K562 (cell line): ENCODE measurements at regions not wholly inside any gene's neighbourhood (a gene's known extent, or its start where the extent isn't known, plus 50 kb on each side); places are given as distances from the start of the nearest gene placed in this dataset.

Experiments used
- ATAC-seq: fragments of 200-7000 bp; cut with Tn5 transposase; 3 replicates; pipeline ENCODE4 v1.9.1; 2020; ENCODE audit warnings: moderate library complexity
- BruUV-seq: library from RNA; stranded (reverse); fragments of 400-500 nt; replicated peaks from 2 replicates; lab custom pipeline; 2021; lab: Mats Ljungman, UMichigan
- CTCF ChIA-PET: fragments of 300-600 bp; formaldehyde crosslinking; extraction: SDS; loops from one replicate; lab custom pipeline; 2021; ENCODE audit warnings: low intra/inter-chr PET ratio; lab: Yijun Ruan, JAX
- POLR2A ChIA-PET: fragments of 300-600, 350-650 bp; sonication (Branson Sonifier 250); formaldehyde crosslinking; extraction: SDS; loops from one replicate; lab custom pipeline; 2021; ENCODE audit warnings: antibody characterized with exemption, inconsistent platforms; lab: Yijun Ruan, JAX
- DNase-seq, 4 experiments: peaks; one replicate each; pipeline versions ENCODE4 v3.0.0 to v3.0.0-alpha.2; 2011 to 2018; ENCODE audit warnings: low spot score in 3 of 4, mixed read lengths in 3 of 4; ENCODE audit errors: extremely low read depth in 1 of 4
- FAIRE-seq: peaks from 2 replicates; lab custom pipeline; 2011; peaks lifted over from hg19 to GRCh38; lab: Jason Lieb, UNC
- H2AFZ ChIP-seq: 2 replicates; pipeline ENCODE4 v1.6.0; 2011; ENCODE audit warnings: low read depth, low read length, control low read depth, inconsistent platforms
- H3K27ac ChIP-seq: fragments of 200-600 bp; 3 replicates; pipeline ENCODE4 v1.8.0; 2011; ENCODE audit warnings: low read depth, mild to moderate bottlenecking, control low read depth, inconsistent platforms, low read length, moderate library complexity, mixed read lengths; ENCODE audit errors: extremely low read depth
- H3K27me3 ChIP-seq, 2 experiments: fragments of 300-600 bp in 1 of 2; 2 replicates in 1 of 2; 3 replicates in 1 of 2; pipeline versions ENCODE4 v1.6.0 to v1.8.0; 2011; ENCODE audit warnings: inconsistent platforms in 2 of 2, low read length in 2 of 2, mild to moderate bottlenecking in 1 of 2, mixed read lengths in 1 of 2, moderate library complexity in 1 of 2; ENCODE audit not compliant: control insufficient read depth in 2 of 2, insufficient read depth in 2 of 2
- H3K36me3 ChIP-seq: fragments of 300-600 bp; 3 replicates; pipeline ENCODE4 v1.8.0; 2011; ENCODE audit warnings: mild to moderate bottlenecking, low read length, inconsistent platforms; ENCODE audit not compliant: control insufficient read depth, insufficient read depth
- H3K4me1 ChIP-seq, 2 experiments: fragments of 200-600 bp in 1 of 2; replicated peaks in 1 of 2; 2 replicates in 1 of 2; 3 replicates in 1 of 2; pipeline versions ENCODE4 v1.5.1 to v1.8.0; 2011; ENCODE audit warnings: inconsistent platforms in 2 of 2, low read length in 2 of 2, mild to moderate bottlenecking in 1 of 2, mixed read lengths in 1 of 2, moderate library complexity in 1 of 2; ENCODE audit not compliant: control insufficient read depth in 2 of 2, insufficient read depth in 2 of 2
- H3K4me2 ChIP-seq: 2 replicates; pipeline ENCODE4 v1.6.1; 2011; ENCODE audit warnings: low read length, control low read depth, inconsistent platforms, mixed read lengths; ENCODE audit not compliant: insufficient read depth
- H3K4me3 ChIP-seq: fragments of 200-600 bp; sonication (generic), shearing (Covaris generic); 2 replicates; pipeline ENCODE4 v1.5.1; 2016; ENCODE audit warnings: control low read depth, inconsistent platforms
- H3K79me2 ChIP-seq: fragments of 200-600 bp; 3 replicates; pipeline ENCODE4 v1.8.0; 2011; ENCODE audit warnings: low read length, inconsistent platforms; ENCODE audit not compliant: control insufficient read depth, insufficient read depth
- H3K9ac ChIP-seq, 2 experiments: 2 replicates each; pipeline versions ENCODE4 v1.6.0 to v1.6.1; 2011; ENCODE audit warnings: low read depth in 2 of 2, low read length in 2 of 2, control low read depth in 1 of 2, inconsistent platforms in 1 of 2, mild to moderate bottlenecking in 1 of 2, mixed read lengths in 1 of 2; ENCODE audit not compliant: insufficient read depth in 1 of 2
- H3K9me1 ChIP-seq: one replicate; pipeline ENCODE4 v1.6.0; 2011; ENCODE audit warnings: inconsistent platforms, mild to moderate bottlenecking, low read length, moderate library complexity; ENCODE audit not compliant: control insufficient read depth, insufficient read depth
- H3K9me3 ChIP-seq: replicated peaks from 2 replicates; pipeline ENCODE4 v1.5.1; 2011; ENCODE audit warnings: low read depth, low read length, inconsistent platforms; ENCODE audit not compliant: control insufficient read depth, insufficient read depth
- H4K20me1 ChIP-seq: replicated peaks from 2 replicates; pipeline ENCODE4 v1.6.1; 2011; ENCODE audit warnings: low read length, inconsistent platforms, mixed read lengths; ENCODE audit not compliant: control insufficient read depth, insufficient read depth
- AFF4 ChIP-seq: sonication (generic); formaldehyde crosslinking; IDR thresholded peaks from 2 replicates; pipeline ENCODE4 v1.8.0; 2023; ENCODE audit warnings: mild to moderate bottlenecking, missing genetic modification reagents
- CCAR2 ChIP-seq: fragments of 200-400 bp; formaldehyde crosslinking; IDR thresholded peaks from 2 replicates; pipeline ENCODE4 v1.6.1; 2017; ENCODE audit warnings: mild to moderate bottlenecking, low read depth, low read length
- EP400 ChIP-seq: fragments of 450-650 bp; IDR thresholded peaks from 2 replicates; pipeline ENCODE4 v1.6.1; 2017; ENCODE audit warnings: antibody characterized with exemption, mild to moderate bottlenecking, moderate library complexity
- HEY1 ChIP-seq: fragments of 250-450 bp; sonication (Bioruptor Pico); IDR thresholded peaks from 2 replicates; pipeline ENCODE4 v1.5.0; 2020; ENCODE audit warnings: mild to moderate bottlenecking, moderate library complexity, borderline replicate concordance
- HLTF ChIP-seq: fragments of 450-650 bp; IDR thresholded peaks from 2 replicates; pipeline ENCODE4 v1.6.1; 2016
- JUN ChIP-seq, 2 experiments: sonication (generic) in 1 of 2; formaldehyde crosslinking in 1 of 2; IDR thresholded peaks; 2 replicates each; pipeline versions ENCODE4 v1.6.1 to v1.8.0; 2012 to 2022; ENCODE audit warnings: borderline replicate concordance in 2 of 2, mild to moderate bottlenecking in 2 of 2, improper control_type of control experiment in 1 of 2, low read depth in 1 of 2, low read length in 1 of 2, missing genetic modification reagents in 1 of 2
- MAFG ChIP-seq: fragments of 450-650 bp; conservative IDR thresholded peaks from 2 replicates; pipeline ENCODE4 v1.6.1; 2016; ENCODE audit warnings: missing genetic modification characterization, missing compliant biosample characterization
- NCOA6 ChIP-seq: fragments of 450-650 bp; IDR thresholded peaks from 2 replicates; pipeline ENCODE4 v1.6.1; 2017; ENCODE audit warnings: mild to moderate bottlenecking
- NFIX ChIP-seq: fragments of 250-450 bp; sonication (Bioruptor Pico); IDR thresholded peaks from 2 replicates; pipeline ENCODE4 v1.4.0; 2020; ENCODE audit warnings: low read depth, mild to moderate bottlenecking, moderate library complexity
- PHF20 ChIP-seq: fragments of 450-650 bp; IDR thresholded peaks from 2 replicates; pipeline ENCODE4 v1.6.1; 2018; ENCODE audit not compliant: partially characterized antibody
- ZNF282 ChIP-seq: sonication (generic); formaldehyde crosslinking; IDR thresholded peaks from 2 replicates; pipeline ENCODE4 v1.8.1; 2023; ENCODE audit warnings: missing genetic modification reagents
- WGBS: fragments of 100-300 bp; shearing (Covaris generic); methylation state at CpG from one replicate; pipeline ENCODE4 v1.1.6; 2016; ENCODE audit warnings: low coverage, mixed read lengths; ENCODE audit not compliant: insufficient coverage; ENCODE audit errors: missing lambda C conversion rate; 5-methylcytosine and 5-hydroxymethylcytosine counted together
- in situ Hi-C: fragments of 300-500 bp; cut with MboI; formaldehyde crosslinking; loops from 4 replicates; pipeline ENCODE4 v1.15.0; 2018; ENCODE audit warnings: inconsistent platforms, mixed read lengths
- intact Hi-C: fragments of 100-400 bp; cut with micrococcal nuclease; formaldehyde crosslinking; loops from 2 replicates; pipeline ENCODE4 v1.14.2; 2022
- TF ChIP-seq, protein P1 (sequence below): sonication (generic); formaldehyde crosslinking; IDR thresholded peaks from 2 replicates; pipeline ENCODE4 v1.9.0; 2022; ENCODE audit warnings: mild to moderate bottlenecking, missing genetic modification reagents
- TF ChIP-seq, protein P2 (sequence below): fragments of 150-350 bp; IDR thresholded peaks from 2 replicates; pipeline ENCODE4 v1.6.1; 2014; ENCODE audit warnings: low read depth, mild to moderate bottlenecking, low read length, borderline replicate concordance

DNA sequence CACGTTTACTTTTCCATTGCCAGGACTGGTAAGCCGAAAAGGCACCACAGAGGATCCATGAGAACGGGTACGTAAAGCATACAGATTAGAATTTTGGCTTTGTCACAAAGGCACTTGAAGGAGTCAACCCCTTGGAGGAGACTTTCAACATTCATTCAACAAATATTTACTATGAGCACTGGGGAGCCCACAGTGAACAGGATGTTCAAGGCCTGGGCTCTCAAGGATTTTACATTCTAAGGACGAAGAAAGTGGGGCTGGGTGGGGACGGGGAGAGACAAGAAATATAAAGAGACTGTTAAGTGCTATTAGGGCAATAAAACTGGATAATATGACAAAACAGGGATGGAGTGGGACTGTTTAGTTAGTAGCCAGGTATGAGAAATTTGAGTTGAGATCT is 66.0 kb downstream of the KLF4 start:
- in situ Hi-C loops (loop anchor here (10.0 kb wide), 2 partner anchors 1141 to 1341 kb away; no protein-coding TSS in a partner anchor), intact Hi-C loops (loop anchor here (2.0 to 5.0 kb wide), 2 partner anchors 849 to 1339 kb away; no protein-coding TSS in a partner anchor)
- Histone ChIP-seq H3K9me1 (no peaks in the 10 kb centered on the region), H3K36me3 (no peaks in the 10 kb centered on the region), H3K4me1 (peaks cover 0 to 7% of the 10 kb centered on the region in 2 experiments; a peak in 2 of 5 replicates), H3K27ac (no peak overlapping the region), H3K79me2 (no peaks in the 10 kb centered on the region), H3K9me3 (no peaks in the 10 kb centered on the region), H4K20me1 (peaks cover 7% of the 10 kb centered on the region; the same call in 1 of the 2 replicates), H3K4me2 (no peak overlapping the region), H3K9ac (no peak overlapping the region), H3K27me3 (peaks cover 3 to 27% of the 10 kb centered on the region in 2 experiments; a peak in 4 of 5 replicates), H2AFZ (no peak overlapping the region), H3K4me3 (no peak overlapping the region)
- DNase-seq (no peak), FAIRE-seq (no peak), ATAC-seq (no peak)
- ChIA-PET POLR2A (interaction anchor here (0.7 to 1.1 kb wide), 2 partner anchors 9 to 14 kb away, joined by 3 to 5 read pairs; no protein-coding TSS in a partner anchor), CTCF (no interaction called here)
- BruUV-seq = no TSS peak
- no peak for TF ChIP-seq ZNF282 (CRISPR knock-in tag)
- TF ChIP-seq AFF4 = no peak
- TF ChIP-seq CCAR2 = no peak
- TF ChIP-seq, protein P1, sequence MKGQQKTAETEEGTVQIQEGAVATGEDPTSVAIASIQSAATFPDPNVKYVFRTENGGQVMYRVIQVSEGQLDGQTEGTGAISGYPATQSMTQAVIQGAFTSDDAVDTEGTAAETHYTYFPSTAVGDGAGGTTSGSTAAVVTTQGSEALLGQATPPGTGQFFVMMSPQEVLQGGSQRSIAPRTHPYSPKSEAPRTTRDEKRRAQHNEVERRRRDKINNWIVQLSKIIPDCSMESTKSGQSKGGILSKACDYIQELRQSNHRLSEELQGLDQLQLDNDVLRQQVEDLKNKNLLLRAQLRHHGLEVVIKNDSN (CRISPR knock-in tag) = no peak
- TF ChIP-seq HEY1 (CRISPR knock-in tag) = no peak
- TF ChIP-seq NCOA6 = no peak
- TF ChIP-seq, protein P2, sequence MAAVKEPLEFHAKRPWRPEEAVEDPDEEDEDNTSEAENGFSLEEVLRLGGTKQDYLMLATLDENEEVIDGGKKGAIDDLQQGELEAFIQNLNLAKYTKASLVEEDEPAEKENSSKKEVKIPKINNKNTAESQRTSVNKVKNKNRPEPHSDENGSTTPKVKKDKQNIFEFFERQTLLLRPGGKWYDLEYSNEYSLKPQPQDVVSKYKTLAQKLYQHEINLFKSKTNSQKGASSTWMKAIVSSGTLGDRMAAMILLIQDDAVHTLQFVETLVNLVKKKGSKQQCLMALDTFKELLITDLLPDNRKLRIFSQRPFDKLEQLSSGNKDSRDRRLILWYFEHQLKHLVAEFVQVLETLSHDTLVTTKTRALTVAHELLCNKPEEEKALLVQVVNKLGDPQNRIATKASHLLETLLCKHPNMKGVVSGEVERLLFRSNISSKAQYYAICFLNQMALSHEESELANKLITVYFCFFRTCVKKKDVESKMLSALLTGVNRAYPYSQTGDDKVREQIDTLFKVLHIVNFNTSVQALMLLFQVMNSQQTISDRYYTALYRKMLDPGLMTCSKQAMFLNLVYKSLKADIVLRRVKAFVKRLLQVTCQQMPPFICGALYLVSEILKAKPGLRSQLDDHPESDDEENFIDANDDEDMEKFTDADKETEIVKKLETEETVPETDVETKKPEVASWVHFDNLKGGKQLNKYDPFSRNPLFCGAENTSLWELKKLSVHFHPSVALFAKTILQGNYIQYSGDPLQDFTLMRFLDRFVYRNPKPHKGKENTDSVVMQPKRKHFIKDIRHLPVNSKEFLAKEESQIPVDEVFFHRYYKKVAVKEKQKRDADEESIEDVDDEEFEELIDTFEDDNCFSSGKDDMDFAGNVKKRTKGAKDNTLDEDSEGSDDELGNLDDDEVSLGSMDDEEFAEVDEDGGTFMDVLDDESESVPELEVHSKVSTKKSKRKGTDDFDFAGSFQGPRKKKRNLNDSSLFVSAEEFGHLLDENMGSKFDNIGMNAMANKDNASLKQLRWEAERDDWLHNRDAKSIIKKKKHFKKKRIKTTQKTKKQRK = no peak
- no peak for TF ChIP-seq HLTF
- TF ChIP-seq JUN (IDR thresholded peaks at IDR 0.05; ENCODE audit: borderline replicate concordance, low read depth, low read length) = no peak
- no peak for TF ChIP-seq JUN (CRISPR knock-in tag; IDR thresholded peaks at IDR 0.05; ENCODE audit: borderline replicate concordance)
- TF ChIP-seq PHF20 = no peak
- no peak for TF ChIP-seq MAFG
- no peak for TF ChIP-seq EP400
- no peak for TF ChIP-seq NFIX (CRISPR knock-in tag)
- 7% methylated on average over 6 of the region's 6 CpGs for WGBS
